GM18507 (cell line): ENCODE measurements at regions not wholly inside any gene's neighbourhood (a gene's known extent, or its start where the extent isn't known, plus 50 kb on each side); places are given as distances from the start of the nearest gene placed in this dataset.
"Not testable (repeated sequence)": the region's sequence is repeated elsewhere in the genome, so short reads cannot be mapped to it uniquely, and the experiment has no call there.

Source experiments
- DNase-seq: peaks from one replicate; pipeline ENCODE4 v3.0.0; 2011; ENCODE audit warnings: low read depth; ENCODE audit not compliant: insufficient read length; ENCODE audit errors: extremely low spot score
- FAIRE-seq: peaks from 2 replicates; lab custom pipeline; 2011; peaks lifted over from hg19 to GRCh38; lab: Jason Lieb, UNC

GRCh38 chr1:80365359-80366021, 1359.0 kb upstream of the ADGRL4 start:
- no peak for DNase-seq
- no peak for FAIRE-seq

- DNase-seq (no peak), FAIRE-seq (no peak)
Observed at GRCh38 chr1:80363689-80364475, 1357.4 kb upstream of the ADGRL4 start.

GRCh38 chr1:80359666-80360065, 1353.1 kb upstream of the ADGRL4 start:
- FAIRE-seq (no peak), DNase-seq (no peak)

GRCh38 chr1:80349218-80349617, 1342.7 kb upstream of the ADGRL4 start:
- FAIRE-seq = no peak
- DNase-seq = no peak

- DNase-seq (no peak), FAIRE-seq (no peak)
Observed at GRCh38 chr1:80341021-80341420, 1334.5 kb upstream of the ADGRL4 start.

GRCh38 chr1:80318108-80318507, 1311.6 kb upstream of the ADGRL4 start:
- no peak for FAIRE-seq
- no peak for DNase-seq

GRCh38 chr1:80310703-80311245, 1304.2 kb upstream of the ADGRL4 start:
- DNase-seq = no peak

GRCh38 chr1:80305466-80305865, 1298.9 kb upstream of the ADGRL4 start:
- DNase-seq (no peak), FAIRE-seq (no peak)

More at GRCh38 chr1:80310703-80311245, 1304.2 kb upstream of the ADGRL4 start:
- no peak for FAIRE-seq

GRCh38 chr1:80293818-80294217, 1287.3 kb upstream of the ADGRL4 start:
- no peak for FAIRE-seq
- DNase-seq = no peak

GRCh38 chr1:80288750-80289149, 1282.2 kb upstream of the ADGRL4 start:
- DNase-seq, FAIRE-seq: not testable (repeated sequence)

- FAIRE-seq = no peak
- DNase-seq = no peak
Observed at GRCh38 chr1:80282536-80282935, 1276.0 kb upstream of the ADGRL4 start.

GRCh38 chr1:80278936-80279335, 1272.4 kb upstream of the ADGRL4 start:
- no peak for DNase-seq

GRCh38 chr1:80274256-80274655, 1267.7 kb upstream of the ADGRL4 start:
- FAIRE-seq (no peak), DNase-seq (no peak)

More at GRCh38 chr1:80278936-80279335, 1272.4 kb upstream of the ADGRL4 start:
- no peak for FAIRE-seq

GRCh38 chr1:80272495-80272894, 1266.0 kb upstream of the ADGRL4 start:
- no peak for FAIRE-seq
- DNase-seq = no peak

GRCh38 chr1:80258659-80259058, 1252.1 kb upstream of the ADGRL4 start:
- DNase-seq (no peak), FAIRE-seq (no peak)

GRCh38 chr1:80251591-80251990, 1245.1 kb upstream of the ADGRL4 start:
- FAIRE-seq (no peak), DNase-seq (no peak)

- FAIRE-seq (no peak), DNase-seq (no peak)
Observed at GRCh38 chr1:80251171-80251570, 1244.6 kb upstream of the ADGRL4 start.

- DNase-seq (no peak), FAIRE-seq (no peak)
Observed at GRCh38 chr1:80250573-80251168, 1244.1 kb upstream of the ADGRL4 start.

- no peak for DNase-seq
- FAIRE-seq = no peak
Observed at GRCh38 chr1:80249699-80250098, 1243.2 kb upstream of the ADGRL4 start.

GRCh38 chr1:80248886-80249285, 1242.4 kb upstream of the ADGRL4 start:
- FAIRE-seq (no peak), DNase-seq (no peak)
